NCI-H1694 treated with DMSO at 0.1 percent for 48 hours (cell line): ENCODE measurements at regions not wholly inside any gene's neighbourhood (a gene's known extent, or its start where the extent isn't known, plus 50 kb on each side); places are given as distances from the start of the nearest gene placed in this dataset.
"Not testable (repeated sequence)": the region's sequence is repeated elsewhere in the genome, so short reads cannot be mapped to it uniquely, and the experiment has no call there.

Experiments
- DNase-seq: peaks from one replicate; lab custom pipeline; 2025; lab: John Stamatoyannopoulos, UW

DNA sequence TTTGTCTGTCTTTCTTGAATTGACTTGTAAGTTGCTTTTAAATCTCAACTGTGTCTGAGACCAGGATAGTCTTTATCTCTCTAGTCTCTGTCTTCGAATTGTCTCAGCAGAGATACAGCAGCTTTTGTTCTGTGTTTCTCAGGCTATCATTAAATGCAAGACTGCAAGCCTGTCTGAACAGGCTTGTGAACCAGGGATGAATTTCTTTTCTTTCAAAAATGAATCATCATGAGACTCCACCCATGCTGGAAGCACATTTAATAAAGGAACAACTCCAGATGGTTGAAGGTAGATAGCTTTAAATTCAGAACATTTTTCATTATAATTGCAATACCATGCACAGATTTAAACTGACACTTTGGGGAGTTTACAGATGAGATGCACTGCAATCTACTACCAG lies 155.9 kb downstream of the SEC23IP start:
- DNase-seq: peak; percentile 66

DNA sequence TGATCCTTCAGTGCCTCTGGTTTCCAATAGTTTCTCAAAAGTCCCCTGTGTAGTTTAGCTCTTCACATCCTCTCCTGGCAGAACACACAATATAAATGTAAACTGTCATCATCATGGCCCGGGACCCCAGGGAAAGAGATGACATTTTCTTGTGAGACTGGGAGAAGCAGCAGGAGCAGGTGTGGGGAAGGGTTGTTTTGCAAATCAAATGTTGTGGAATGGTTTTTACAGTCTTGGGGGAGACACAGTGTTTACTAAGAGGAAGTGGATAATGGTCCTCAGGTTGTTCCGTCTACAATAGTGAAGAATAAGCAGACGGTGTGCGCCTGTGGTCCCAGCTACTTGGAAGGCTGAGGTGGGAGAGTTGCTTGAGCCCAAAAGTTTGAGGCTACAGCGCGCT lies 159.1 kb downstream of the SEC23IP start:
- no peak for DNase-seq

DNA sequence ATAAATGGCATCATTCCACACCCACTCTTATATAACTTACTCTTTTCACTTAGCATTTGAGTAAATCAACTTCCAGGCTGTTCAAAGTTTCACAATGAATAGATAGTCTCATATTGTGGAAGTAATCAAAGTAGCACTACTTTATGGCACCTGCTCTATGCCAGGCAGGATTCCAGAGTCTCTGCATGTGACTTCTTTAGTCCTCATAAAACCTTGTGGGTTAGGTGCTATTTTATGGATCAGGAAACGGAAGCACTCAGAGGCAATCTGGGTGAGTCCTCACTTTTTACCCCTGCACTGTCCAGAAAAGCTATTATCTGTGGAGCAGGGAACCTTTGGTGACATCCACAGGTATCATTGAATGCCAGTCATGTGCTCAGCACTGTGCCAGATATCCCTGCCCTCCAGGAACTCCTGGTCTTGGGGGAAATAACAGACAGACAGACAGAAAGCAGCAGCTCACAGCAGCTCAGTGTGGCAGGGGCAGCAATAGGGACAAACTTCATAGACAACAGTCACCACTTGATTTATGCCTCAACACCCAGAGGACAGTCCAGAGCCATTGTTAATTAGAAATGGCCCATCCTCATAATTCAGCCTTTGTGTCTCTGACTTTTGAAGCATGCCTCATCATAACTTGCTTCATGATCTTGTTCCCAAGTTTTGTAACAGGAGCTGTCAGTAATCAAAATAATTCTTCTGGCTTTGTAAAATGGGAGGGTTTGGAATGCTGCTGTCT lies 160.6 kb downstream of the SEC23IP start:
- no peak for DNase-seq

DNA sequence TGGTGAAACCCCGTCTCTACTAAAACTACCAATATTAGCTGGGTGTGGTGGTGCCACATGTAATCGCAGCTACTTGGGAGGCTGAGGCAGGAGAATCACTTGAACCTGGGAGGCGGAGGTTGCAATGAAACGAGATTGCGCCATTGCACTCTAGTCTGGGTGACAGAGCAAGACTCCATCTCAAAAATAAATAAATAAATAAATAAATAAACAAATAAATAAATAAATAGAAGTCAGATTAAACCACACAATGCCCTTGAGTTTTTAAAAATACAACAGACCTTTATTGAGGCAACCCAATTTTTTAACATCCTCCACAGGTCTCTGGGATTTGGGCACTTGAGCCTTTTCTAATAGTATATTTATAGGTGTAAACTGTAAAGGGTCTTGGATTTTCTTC lies 167.3 kb downstream of the SEC23IP start:
- not testable (repeated sequence) for DNase-seq

DNA sequence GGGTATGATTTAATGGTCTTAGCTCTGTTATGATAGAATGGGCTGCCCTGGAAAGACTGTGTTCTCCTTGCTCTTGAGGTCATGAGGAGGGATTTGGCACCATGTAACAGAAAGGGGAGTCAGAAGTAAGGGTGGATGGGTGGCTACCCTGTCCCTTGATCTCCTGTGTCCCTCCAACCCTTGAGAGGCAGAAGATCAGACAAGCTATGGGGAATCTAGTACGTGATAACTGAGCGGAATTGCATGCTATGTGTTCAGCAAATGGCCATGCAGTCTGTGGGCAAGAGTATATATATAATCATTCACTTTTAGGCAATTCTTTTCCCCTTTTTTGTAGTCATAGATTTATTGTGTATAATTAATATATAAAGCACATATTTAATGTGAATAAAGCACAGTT lies 174.9 kb downstream of the SEC23IP start:
- no peak for DNase-seq

DNA sequence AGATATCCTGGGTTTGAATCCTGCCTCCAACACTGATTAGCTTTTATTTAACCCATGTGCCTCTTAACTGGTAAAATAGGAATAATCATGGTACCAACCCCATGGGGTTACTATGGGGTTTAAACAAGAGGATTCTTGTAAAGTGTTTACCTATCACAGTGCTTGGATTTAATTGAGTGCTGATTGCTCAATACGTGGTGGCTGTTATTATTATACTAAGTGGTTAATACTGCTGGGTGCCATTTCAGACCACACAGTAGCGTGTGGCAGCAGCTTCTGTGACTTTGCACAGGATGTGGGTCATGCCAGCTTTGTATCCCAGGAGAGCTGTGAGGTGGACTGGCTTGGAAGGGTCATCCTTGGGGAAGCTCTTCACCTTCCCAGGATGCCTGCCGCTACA lies 177.2 kb downstream of the SEC23IP start:
- DNase-seq: no peak

DNA sequence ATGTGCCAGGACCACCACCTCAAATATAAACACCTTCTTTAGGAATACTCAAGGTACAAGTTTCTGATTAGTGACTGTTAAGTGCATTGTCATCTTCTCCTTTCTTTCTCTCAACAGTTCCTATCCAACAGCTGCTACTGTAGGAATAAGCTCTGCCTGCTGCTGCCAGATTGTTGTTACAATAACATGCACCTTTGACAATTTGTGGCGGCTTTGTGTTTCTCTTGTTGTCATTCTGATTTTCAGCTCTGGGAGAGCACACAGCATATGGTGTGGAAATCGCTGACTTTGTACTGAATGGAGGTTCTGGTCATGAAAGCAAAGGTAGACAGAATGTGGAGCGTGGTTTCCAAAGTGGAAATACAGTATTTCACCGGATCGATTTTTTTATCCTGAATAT lies 182.8 kb downstream of the SEC23IP start:
- peak; percentile 60 for DNase-seq

DNA sequence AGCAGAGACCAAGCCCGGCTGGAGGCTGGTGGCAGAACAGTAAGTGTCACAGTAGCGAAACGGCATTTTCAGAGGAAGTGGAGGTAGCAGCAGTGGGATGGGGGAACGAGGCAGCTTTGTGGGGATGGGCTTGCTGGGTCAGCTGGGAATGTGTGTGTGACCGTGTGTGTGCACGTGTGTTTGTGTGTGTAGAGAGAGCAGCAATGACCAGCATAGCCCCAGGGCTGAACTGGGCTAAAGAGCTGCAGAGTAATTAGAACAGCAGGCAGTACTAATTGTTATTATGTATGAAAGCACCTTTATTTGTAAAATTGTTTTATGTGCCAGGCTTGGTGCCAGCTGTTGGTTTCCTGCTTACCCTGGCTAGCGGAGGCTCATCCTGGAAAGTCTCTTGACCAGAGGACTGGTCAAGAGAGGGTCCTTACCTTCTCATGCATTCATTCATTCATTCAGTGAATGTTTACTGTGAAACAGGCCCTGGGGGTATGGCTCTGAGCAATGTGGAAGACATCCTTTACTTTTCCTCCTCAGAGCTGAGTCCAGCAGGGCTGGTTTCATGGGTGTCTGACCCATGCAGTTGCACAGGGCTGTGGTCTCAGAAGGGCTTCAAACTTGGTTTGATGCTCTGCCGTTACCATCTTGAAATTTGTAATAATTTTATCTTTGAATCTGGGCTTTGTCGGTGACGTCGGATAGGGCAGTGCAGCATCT lies 184.6 kb downstream of the SEC23IP start:
- DNase-seq: no peak

DNA sequence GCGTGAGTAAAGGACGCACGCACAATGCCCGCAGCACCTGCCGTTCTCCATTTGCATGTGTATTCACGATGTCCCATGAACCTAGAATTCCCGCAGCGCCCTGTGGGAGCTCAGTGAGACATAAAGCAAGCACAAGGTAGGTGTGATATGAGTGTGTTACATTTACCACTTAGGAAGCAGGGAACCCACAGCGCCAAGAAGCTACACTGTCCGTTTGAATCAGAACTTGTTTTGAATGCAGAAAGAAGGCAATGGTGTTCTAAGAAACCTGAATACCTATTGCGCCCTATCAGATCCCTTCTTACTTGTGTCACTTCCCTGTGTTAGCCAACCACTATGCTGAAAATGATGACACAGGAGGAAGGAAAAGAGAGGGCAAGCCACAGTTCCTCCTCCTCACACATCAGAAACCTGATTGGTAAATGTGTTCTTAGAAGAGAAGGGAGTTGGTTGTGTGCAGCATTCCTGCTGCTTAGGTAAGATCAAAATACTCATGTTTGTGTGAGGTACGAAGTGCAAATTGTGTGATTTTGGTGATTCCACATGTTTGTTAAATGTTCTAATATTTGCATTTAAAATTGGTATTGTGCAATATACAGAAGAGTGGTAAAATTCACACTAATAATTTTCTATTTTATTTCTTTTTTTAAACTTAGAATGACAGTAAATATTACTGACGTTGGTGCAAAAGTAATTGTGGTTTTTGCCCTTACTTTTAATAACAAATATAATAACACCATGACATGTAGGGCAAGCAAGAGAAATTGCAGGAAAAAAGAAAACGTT lies 185.4 kb downstream of the SEC23IP start:
- DNase-seq: no peak

DNA sequence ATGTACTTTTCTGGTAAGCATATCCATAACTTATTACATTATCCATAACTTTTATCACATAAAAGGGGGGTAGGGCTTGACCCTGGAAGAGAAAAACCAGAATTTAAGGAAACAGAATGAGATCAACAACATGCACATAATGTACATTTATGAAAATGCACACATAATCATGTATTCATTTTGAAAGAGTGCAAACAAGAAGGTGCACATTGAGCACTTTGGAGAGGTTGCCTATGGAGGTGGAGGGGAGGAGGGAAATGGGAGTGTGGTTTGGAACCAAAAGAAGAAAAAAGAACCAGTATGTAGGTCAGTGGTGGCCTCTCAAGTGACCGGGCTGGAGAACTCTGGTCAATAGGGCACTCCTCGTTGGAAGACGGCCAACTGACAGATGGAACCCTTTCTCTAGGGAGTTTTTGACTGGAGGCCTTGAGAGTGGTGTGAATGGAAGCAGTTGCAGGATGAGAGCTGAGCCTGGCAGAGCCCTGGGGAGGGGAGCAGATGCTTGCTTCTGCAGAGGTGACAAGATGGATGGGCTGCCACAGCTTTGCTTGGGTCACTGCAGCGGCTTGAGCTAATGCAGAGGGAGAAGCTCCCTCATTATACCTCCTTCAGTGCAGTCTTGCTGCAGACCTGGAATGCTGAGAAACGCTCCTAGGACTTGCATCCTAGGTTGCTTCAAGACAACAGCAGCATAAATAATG lies 192.7 kb downstream of the SEC23IP start:
- peak; percentile 48 for DNase-seq

DNA sequence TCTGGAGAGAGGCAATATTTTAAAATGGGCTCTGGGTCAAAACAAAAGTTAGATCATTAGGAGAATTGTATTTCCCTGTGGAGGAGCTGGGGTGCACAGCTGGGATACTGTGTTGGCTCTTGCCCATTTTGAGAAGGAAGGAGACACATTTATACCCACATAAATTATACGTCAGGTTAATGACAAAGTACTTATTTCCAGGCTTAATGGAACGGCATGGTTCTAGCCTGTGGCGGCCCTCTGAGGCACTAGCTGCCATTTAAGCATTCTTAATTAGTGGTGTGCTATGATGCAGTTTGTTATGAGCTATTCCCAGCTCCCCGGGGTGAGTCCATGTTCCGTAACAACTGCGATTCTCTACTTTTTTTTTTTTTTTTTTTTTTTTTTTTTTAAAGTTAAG lies 193.5 kb downstream of the SEC23IP start:
- DNase-seq: peak; percentile 54

DNA sequence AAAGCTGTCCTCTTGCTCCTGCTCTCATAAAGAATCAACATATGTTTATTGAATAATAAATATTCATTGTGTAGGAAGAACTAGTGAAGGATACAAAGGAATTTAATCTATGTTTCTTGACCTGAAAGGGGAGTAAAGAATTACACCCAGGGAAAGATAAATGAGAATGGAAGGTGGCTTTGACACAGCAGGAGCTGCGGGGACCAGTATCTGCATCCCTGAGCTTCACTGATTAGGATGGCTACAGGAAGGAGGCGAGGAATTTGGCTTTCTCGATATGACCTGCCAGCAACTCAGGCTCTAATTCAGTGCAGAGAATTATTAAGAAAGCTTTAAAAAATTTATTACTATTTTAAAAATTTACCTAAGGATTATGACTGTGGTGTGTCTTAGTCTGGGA lies 194.6 kb downstream of the SEC23IP start:
- no peak for DNase-seq

DNA sequence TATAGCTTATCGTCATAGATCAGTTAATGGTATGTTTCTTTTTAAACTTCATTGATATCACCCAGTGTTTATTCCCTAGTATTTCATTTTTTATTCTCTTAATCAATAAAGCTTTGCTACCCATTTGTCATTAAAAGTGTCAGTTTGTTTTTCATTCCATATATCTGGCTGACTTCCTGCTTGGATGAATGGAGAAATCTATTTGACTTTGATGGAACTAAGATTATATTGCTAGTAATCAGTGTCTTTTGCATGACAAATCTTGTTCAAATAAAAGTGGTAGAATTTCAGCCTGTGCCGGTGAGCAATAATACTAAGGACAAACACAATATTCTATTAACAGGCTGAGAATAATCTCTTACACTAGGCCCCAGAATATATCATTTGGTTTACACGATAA lies 203.3 kb downstream of the SEC23IP start:
- no peak for DNase-seq

DNA sequence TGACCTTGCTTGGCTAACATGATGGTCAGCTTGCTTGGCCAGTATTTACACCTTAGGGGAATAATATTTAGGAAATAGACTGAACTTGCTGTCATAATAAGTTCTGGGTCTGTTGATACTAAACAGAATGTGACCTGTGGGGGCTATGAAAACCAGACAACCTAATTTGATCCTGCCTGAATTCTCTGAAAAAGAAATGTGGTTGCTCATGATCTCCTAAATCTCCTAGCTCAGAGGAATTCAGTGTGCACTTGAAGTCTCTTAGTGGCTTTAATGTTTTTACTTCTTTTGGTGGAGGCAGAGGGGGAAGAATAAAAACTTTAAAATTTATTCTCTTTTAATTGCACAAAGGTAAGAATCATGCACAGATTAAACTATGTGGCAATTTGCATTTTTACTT lies 205.2 kb downstream of the SEC23IP start:
- DNase-seq: no peak

DNA sequence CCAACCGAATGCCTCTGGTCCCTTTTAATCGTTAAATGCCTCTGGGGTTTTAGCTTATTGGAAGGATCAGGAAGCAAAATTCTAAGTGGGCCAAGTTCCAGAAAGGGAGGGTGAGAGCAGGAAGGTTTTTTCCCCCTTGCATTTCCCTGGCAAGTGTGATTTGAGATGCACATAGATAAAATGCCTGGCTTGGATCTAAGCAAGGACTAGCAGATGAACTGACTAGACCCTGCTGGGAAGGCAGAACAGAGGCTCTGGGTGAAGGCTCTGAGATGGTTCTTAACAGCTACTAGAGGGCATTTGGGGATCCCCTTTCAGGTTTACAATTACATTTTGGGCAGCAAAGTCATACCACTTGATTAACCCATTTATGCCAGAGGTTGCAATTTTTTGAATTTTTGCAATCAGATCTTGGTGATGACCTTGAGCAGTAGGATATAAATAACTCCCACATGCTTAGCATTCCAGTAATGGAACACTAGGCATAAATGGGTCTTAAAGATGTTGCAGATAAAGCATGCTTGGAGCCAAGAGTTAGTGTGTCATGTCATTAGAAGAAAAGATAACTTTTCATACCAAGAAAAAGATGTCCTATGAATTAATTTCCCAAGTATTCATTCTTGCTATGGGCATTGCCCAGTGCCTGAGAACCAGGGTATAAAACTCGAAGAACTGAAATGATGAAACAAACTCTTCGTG lies 205.9 kb downstream of the SEC23IP start:
- DNase-seq: no peak

DNA sequence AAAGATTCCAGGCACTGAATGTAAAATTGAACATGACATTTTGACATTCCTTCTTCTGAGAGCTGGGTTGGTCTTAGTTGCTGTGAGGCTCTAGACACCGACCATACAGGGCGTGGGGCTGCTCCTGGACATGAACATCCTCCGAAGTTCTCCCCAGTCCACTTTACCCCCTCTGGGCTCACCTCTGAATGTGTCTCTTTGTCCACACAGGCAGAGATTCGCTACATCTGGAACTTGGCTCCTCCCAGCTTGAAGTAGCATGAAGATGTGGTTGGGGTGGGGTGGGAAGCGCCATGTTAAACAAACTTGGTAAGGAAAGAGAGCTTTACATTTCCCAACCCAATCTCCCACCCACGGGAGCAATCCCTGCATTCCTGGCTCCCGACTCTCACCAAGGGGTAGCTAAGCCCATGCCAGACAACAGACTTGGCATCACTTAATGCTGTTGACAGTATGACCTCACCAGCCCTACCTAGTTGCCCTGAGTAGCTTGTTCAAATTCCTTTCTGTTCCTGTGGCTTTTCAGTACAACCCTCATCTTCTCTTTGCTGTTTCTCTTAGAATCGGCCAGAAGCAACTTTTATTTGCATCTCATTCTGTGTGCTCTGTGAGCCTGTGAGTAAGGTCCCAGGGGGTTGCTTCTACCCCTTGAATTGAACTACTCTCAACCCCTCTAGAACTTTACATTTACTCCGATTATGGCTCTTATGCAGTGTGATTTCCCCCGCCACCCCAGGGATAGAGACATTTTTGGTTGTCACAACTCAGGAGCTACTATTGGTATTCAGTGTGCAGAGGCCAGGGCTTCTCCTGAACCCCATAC lies 211.4 kb downstream of the SEC23IP start:
- DNase-seq: no peak

DNA sequence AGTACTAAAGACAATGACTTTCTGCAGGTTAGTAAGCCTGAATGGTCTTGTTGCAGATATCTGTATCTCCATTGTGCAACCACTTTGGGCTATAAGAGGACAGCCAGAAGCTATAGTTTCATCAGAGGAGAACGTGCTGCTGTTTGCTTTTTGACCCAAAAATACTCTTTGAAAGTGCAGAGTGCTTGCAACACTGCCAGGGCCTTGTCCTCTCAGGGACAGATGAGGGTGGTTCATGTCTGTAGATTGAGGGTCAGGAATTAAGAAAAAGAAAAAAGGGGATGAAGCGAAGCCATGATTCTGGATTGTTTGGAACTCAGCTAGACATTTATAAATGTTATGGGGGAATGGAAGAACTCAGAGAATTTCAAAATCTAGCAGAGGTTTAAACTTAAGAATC lies 212.5 kb downstream of the SEC23IP start:
- no peak for DNase-seq

DNA sequence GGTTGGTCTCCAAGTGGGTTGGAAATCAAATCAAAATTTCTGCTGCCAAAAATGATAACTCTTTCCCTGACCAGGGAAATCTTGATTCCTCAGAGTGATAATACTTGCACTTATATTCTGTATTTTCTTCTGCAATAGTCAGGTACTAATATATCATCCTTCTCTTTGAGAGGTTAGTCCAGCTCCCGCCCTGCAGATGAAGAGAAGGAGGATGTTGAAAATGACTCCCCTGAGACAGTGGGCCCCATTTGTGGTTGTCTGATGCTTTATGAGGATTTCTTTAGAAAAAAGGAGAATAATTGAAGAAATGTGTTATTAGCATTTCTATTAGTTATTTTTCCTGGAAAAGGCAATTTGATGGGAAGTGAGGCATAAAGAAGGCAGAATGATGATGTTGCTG lies 213.0 kb downstream of the SEC23IP start:
- DNase-seq: no peak

DNA sequence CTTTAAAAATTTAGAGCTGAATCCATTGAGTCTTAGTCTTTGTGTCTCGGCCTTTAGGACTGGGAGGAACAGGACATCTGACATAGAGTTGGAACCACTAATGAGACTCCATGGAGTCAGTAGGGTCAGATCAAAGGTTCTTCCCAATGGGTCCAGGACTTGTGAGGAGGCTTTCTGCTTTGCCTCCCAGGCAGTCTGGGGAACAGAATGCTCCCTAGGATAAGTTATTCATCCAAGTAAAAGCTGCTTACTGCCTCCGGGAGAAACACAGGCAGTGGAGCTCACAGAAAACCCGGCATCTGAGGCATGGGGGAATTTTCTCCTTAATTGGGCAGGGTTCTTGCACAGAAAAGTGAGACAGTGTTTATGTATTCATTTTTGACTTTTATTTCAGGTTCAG lies 216.4 kb downstream of the SEC23IP start:
- no peak for DNase-seq

DNA sequence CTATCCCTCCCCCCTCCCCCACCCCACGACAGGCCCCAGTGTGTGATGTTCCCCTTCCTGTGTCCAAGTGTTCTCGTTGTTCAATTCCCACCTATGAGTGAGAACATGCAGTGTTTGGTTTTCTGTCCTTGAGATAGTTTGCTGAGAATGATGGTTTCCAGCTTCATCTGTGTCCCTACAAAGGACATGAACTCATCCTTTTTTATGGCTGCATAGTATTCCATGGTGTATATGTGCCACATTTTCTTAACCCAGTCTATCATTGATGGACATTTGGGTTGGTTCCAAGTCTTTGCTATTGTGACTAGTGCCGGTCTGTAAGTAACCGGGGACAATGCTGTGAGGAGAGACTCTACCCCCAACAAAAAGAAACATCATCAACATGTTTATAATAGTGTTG lies 217.2 kb downstream of the SEC23IP start:
- not testable (repeated sequence) for DNase-seq

DNA sequence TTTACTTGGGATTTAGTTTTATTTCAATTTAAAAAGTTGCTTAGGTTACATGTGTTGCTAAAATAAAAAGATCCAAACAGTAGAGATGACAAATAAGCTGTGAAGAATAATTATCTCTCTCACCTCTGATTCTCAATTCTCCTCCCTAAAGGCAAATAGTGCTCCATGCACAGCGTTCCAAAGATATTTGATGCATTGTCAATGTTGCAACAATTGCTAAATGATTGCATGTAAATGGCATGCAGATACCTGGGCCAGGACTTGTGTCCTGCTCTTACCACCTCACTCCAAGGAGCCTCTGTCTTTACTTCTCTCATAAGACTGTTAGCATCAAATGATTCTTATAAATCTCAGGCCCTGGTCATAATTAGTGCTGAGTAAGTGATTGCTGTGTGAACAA lies 217.7 kb downstream of the SEC23IP start:
- no peak for DNase-seq
